K562 (cell line): ENCODE measurements at regions not wholly inside any gene's neighbourhood (a gene's known extent, or its start where the extent isn't known, plus 50 kb on each side); places are given as distances from the start of the nearest gene placed in this dataset.

Experiments used
- ATAC-seq: fragments of 200-7000 bp; cut with Tn5 transposase; 3 replicates; pipeline ENCODE4 v1.9.1; 2020; ENCODE audit warnings: moderate library complexity
- BruUV-seq: library from RNA; stranded (reverse); fragments of 400-500 nt; replicated peaks from 2 replicates; lab custom pipeline; 2021; lab: Mats Ljungman, UMichigan
- CTCF ChIA-PET: fragments of 300-600 bp; formaldehyde crosslinking; extraction: SDS; loops from one replicate; lab custom pipeline; 2021; ENCODE audit warnings: low intra/inter-chr PET ratio; lab: Yijun Ruan, JAX
- POLR2A ChIA-PET: fragments of 300-600, 350-650 bp; sonication (Branson Sonifier 250); formaldehyde crosslinking; extraction: SDS; loops from one replicate; lab custom pipeline; 2021; ENCODE audit warnings: antibody characterized with exemption, inconsistent platforms; lab: Yijun Ruan, JAX
- DNase-seq, 4 experiments: peaks; one replicate each; pipeline versions ENCODE4 v3.0.0 to v3.0.0-alpha.2; 2011 to 2018; ENCODE audit warnings: low spot score in 3 of 4, mixed read lengths in 3 of 4; ENCODE audit errors: extremely low read depth in 1 of 4
- FAIRE-seq: peaks from 2 replicates; lab custom pipeline; 2011; peaks lifted over from hg19 to GRCh38; lab: Jason Lieb, UNC
- H2AFZ ChIP-seq: 2 replicates; pipeline ENCODE4 v1.6.0; 2011; ENCODE audit warnings: low read depth, low read length, control low read depth, inconsistent platforms
- H3K27ac ChIP-seq: fragments of 200-600 bp; 3 replicates; pipeline ENCODE4 v1.8.0; 2011; ENCODE audit warnings: low read depth, mild to moderate bottlenecking, control low read depth, inconsistent platforms, low read length, moderate library complexity, mixed read lengths; ENCODE audit errors: extremely low read depth
- H3K27me3 ChIP-seq, 2 experiments: fragments of 300-600 bp in 1 of 2; 2 replicates in 1 of 2; 3 replicates in 1 of 2; pipeline versions ENCODE4 v1.6.0 to v1.8.0; 2011; ENCODE audit warnings: inconsistent platforms in 2 of 2, low read length in 2 of 2, mild to moderate bottlenecking in 1 of 2, mixed read lengths in 1 of 2, moderate library complexity in 1 of 2; ENCODE audit not compliant: control insufficient read depth in 2 of 2, insufficient read depth in 2 of 2
- H3K36me3 ChIP-seq: fragments of 300-600 bp; 3 replicates; pipeline ENCODE4 v1.8.0; 2011; ENCODE audit warnings: mild to moderate bottlenecking, low read length, inconsistent platforms; ENCODE audit not compliant: control insufficient read depth, insufficient read depth
- H3K4me1 ChIP-seq, 2 experiments: fragments of 200-600 bp in 1 of 2; replicated peaks in 1 of 2; 2 replicates in 1 of 2; 3 replicates in 1 of 2; pipeline versions ENCODE4 v1.5.1 to v1.8.0; 2011; ENCODE audit warnings: inconsistent platforms in 2 of 2, low read length in 2 of 2, mild to moderate bottlenecking in 1 of 2, mixed read lengths in 1 of 2, moderate library complexity in 1 of 2; ENCODE audit not compliant: control insufficient read depth in 2 of 2, insufficient read depth in 2 of 2
- H3K4me2 ChIP-seq: 2 replicates; pipeline ENCODE4 v1.6.1; 2011; ENCODE audit warnings: low read length, control low read depth, inconsistent platforms, mixed read lengths; ENCODE audit not compliant: insufficient read depth
- H3K4me3 ChIP-seq: fragments of 200-600 bp; sonication (generic), shearing (Covaris generic); 2 replicates; pipeline ENCODE4 v1.5.1; 2016; ENCODE audit warnings: control low read depth, inconsistent platforms
- H3K79me2 ChIP-seq: fragments of 200-600 bp; 3 replicates; pipeline ENCODE4 v1.8.0; 2011; ENCODE audit warnings: low read length, inconsistent platforms; ENCODE audit not compliant: control insufficient read depth, insufficient read depth
- H3K9ac ChIP-seq, 2 experiments: 2 replicates each; pipeline versions ENCODE4 v1.6.0 to v1.6.1; 2011; ENCODE audit warnings: low read depth in 2 of 2, low read length in 2 of 2, control low read depth in 1 of 2, inconsistent platforms in 1 of 2, mild to moderate bottlenecking in 1 of 2, mixed read lengths in 1 of 2; ENCODE audit not compliant: insufficient read depth in 1 of 2
- H3K9me1 ChIP-seq: one replicate; pipeline ENCODE4 v1.6.0; 2011; ENCODE audit warnings: inconsistent platforms, mild to moderate bottlenecking, low read length, moderate library complexity; ENCODE audit not compliant: control insufficient read depth, insufficient read depth
- H3K9me3 ChIP-seq: replicated peaks from 2 replicates; pipeline ENCODE4 v1.5.1; 2011; ENCODE audit warnings: low read depth, low read length, inconsistent platforms; ENCODE audit not compliant: control insufficient read depth, insufficient read depth
- H4K20me1 ChIP-seq: replicated peaks from 2 replicates; pipeline ENCODE4 v1.6.1; 2011; ENCODE audit warnings: low read length, inconsistent platforms, mixed read lengths; ENCODE audit not compliant: control insufficient read depth, insufficient read depth
- RCOR1 ChIP-seq, 2 experiments: IDR thresholded peaks; 2 replicates each; pipeline ENCODE4 v1.6.1; 2012; ENCODE audit warnings: low read depth in 2 of 2, low read length in 2 of 2, borderline replicate concordance in 1 of 2, improper control_type of control experiment in 1 of 2
- WGBS: fragments of 100-300 bp; shearing (Covaris generic); methylation state at CpG from one replicate; pipeline ENCODE4 v1.1.6; 2016; ENCODE audit warnings: low coverage, mixed read lengths; ENCODE audit not compliant: insufficient coverage; ENCODE audit errors: missing lambda C conversion rate; 5-methylcytosine and 5-hydroxymethylcytosine counted together
- in situ Hi-C: fragments of 300-500 bp; cut with MboI; formaldehyde crosslinking; loops from 4 replicates; pipeline ENCODE4 v1.15.0; 2018; ENCODE audit warnings: inconsistent platforms, mixed read lengths
- intact Hi-C: fragments of 100-400 bp; cut with micrococcal nuclease; formaldehyde crosslinking; loops from 2 replicates; pipeline ENCODE4 v1.14.2; 2022
- TF ChIP-seq, protein P1 (sequence below): sonication (generic); formaldehyde crosslinking; IDR thresholded peaks from 2 replicates; pipeline ENCODE4 v1.8.0; 2023; ENCODE audit warnings: mild to moderate bottlenecking, missing genetic modification reagents
- TF ChIP-seq, protein P2 (sequence below): fragments of 450-650 bp; IDR thresholded peaks from 2 replicates; pipeline ENCODE4 v1.6.1; 2016; ENCODE audit warnings: mild to moderate bottlenecking

DNA sequence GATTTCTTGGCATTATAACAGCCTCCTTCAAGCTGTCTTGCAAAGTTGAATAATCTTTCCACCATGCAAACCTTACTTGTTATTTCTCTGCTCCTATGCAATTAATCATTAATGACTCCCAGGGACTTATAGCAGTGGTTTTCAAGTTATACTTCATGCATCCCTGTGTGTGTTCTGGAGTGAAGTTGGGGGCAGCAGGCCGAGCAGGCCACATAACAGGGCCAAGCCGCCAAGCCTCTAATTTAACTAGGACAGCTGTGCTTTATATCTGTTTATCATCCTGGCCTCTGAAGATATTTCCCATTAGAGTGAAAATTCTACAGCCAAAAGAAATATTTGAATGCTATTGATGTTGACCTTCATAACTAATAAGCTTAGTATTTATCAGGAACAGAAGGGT is 133.5 kb upstream of the PAK3 start:
- 0% methylated on average over 2 of the region's 2 CpGs for WGBS
- ATAC-seq (no peak), FAIRE-seq (no peak), DNase-seq (no peak)
- no peaks in the 10 kb centered on the region for H3K36me3 ChIP-seq
- H3K27ac ChIP-seq = no peak overlapping the region
- no peaks in the 10 kb centered on the region for H3K4me1 ChIP-seq
- no peaks in the 10 kb centered on the region for H3K79me2 ChIP-seq
- no peaks in the 10 kb centered on the region for H3K27me3 ChIP-seq
- in situ Hi-C loops = no loop called here
- intact Hi-C loops = no loop called here
- POLR2A ChIA-PET = no interaction called here
- no TSS peak for BruUV-seq
- no peaks in the 10 kb centered on the region for H4K20me1 ChIP-seq
- H3K4me2 ChIP-seq = no peak overlapping the region
- no peaks in the 10 kb centered on the region for H3K9me3 ChIP-seq
- TF ChIP-seq, protein P1, sequence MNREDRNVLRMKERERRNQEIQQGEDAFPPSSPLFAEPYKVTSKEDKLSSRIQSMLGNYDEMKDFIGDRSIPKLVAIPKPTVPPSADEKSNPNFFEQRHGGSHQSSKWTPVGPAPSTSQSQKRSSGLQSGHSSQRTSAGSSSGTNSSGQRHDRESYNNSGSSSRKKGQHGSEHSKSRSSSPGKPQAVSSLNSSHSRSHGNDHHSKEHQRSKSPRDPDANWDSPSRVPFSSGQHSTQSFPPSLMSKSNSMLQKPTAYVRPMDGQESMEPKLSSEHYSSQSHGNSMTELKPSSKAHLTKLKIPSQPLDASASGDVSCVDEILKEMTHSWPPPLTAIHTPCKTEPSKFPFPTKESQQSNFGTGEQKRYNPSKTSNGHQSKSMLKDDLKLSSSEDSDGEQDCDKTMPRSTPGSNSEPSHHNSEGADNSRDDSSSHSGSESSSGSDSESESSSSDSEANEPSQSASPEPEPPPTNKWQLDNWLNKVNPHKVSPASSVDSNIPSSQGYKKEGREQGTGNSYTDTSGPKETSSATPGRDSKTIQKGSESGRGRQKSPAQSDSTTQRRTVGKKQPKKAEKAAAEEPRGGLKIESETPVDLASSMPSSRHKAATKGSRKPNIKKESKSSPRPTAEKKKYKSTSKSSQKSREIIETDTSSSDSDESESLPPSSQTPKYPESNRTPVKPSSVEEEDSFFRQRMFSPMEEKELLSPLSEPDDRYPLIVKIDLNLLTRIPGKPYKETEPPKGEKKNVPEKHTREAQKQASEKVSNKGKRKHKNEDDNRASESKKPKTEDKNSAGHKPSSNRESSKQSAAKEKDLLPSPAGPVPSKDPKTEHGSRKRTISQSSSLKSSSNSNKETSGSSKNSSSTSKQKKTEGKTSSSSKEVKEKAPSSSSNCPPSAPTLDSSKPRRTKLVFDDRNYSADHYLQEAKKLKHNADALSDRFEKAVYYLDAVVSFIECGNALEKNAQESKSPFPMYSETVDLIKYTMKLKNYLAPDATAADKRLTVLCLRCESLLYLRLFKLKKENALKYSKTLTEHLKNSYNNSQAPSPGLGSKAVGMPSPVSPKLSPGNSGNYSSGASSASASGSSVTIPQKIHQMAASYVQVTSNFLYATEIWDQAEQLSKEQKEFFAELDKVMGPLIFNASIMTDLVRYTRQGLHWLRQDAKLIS = no peak
- TF ChIP-seq RCOR1 (IDR thresholded peaks at IDR 0.05; ENCODE audit: borderline replicate concordance in 1 of 2, low read depth in 2 of 2, low read length in 2 of 2) = no peak
- TF ChIP-seq, protein P2, sequence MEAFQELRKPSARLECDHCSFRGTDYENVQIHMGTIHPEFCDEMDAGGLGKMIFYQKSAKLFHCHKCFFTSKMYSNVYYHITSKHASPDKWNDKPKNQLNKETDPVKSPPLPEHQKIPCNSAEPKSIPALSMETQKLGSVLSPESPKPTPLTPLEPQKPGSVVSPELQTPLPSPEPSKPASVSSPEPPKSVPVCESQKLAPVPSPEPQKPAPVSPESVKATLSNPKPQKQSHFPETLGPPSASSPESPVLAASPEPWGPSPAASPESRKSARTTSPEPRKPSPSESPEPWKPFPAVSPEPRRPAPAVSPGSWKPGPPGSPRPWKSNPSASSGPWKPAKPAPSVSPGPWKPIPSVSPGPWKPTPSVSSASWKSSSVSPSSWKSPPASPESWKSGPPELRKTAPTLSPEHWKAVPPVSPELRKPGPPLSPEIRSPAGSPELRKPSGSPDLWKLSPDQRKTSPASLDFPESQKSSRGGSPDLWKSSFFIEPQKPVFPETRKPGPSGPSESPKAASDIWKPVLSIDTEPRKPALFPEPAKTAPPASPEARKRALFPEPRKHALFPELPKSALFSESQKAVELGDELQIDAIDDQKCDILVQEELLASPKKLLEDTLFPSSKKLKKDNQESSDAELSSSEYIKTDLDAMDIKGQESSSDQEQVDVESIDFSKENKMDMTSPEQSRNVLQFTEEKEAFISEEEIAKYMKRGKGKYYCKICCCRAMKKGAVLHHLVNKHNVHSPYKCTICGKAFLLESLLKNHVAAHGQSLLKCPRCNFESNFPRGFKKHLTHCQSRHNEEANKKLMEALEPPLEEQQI = no peak
- no peak overlapping the region for H3K9ac ChIP-seq
- H3K9me1 ChIP-seq = no peaks in the 10 kb centered on the region
- H3K4me3 ChIP-seq = no peak overlapping the region
- no peak overlapping the region for H2AFZ ChIP-seq
- CTCF ChIA-PET = no interaction called here
